ENCODE measurements at regions not wholly inside any gene's neighbourhood (a gene's known extent, or its start where the extent isn't known, plus 50 kb on each side); places are given as distances from the start of the nearest gene placed in this dataset.

DNA sequence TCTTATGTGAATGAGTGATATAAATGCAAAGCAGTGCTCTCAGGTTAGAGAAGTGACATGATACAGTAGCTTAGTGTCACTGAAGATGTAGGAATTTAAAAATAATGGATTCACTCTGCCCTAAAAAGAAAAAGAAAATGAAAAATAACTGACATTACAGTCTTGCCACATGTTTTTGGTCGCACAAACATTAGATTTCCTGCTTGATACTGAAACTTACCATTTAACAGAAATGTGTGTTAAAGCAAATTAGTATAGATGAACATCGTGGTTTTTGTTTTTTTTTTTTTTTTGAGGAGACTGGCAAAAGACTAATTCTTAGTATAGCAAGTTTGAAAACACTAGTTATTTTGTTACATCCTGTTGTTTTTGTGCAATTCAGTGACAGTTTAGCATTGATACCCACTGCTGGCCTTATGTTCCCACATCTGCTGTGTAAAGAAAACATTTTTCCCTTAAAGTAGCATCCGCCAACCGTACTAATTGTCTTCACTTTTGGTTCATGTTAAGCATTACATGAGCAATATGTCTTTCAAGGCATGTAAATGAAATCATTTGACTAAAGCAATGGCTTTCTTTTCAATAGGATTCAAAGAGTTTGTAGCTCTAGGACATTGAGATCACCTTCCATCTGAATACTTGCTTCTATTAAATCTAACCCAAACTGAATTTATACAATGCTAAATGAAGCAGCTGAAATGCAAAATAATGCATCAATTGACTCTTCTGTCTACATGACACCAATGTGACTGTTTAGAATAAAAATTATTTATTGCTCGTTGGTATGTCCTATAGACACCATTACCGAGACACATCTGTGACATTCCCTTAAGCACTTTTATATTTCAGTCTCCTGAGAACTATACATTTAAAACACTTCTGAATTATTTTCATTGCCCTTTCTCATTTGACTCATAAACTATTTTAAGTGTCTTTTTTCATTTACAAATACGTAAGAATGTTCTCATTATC is 859.1 kb downstream of the MAT2B start:
- Histone ChIP-seq H3K9me1 (ENCODE audit: control insufficient read depth, extremely low read depth, insufficient read depth, low read length) (no peaks in the 10 kb centered on the region), H3K4me3 (ENCODE audit: control insufficient read depth in 2 of 3, extremely low read depth in 1 of 3, insufficient read depth in 2 of 3, low read depth in 1 of 3, low read length in 3 of 3) (no peak overlapping the region), H3K4me1 (ENCODE audit: control insufficient read depth, extremely low read depth, insufficient read depth, low read length) (no peaks in the 10 kb centered on the region), H3K4me2 (ENCODE audit: control insufficient read depth, extremely low read depth, insufficient read depth, low read depth, low read length) (no peak overlapping the region), H3K36me3 (ENCODE audit: control insufficient read depth in 2 of 2, extremely low read depth in 1 of 2, insufficient read depth in 2 of 2, low read length in 2 of 2) (no peaks in the 10 kb centered on the region), H3K9ac (ENCODE audit: control insufficient read depth, extremely low read depth, insufficient read depth, low read length) (no peak overlapping the region), H4K20me1 (ENCODE audit: control insufficient read depth, extremely low read depth, insufficient read depth, low read length) (no peaks in the 10 kb centered on the region), H3K27me3 (ENCODE audit: control insufficient read depth, extremely low read depth, insufficient read depth, low read length) (no peaks in the 10 kb centered on the region), H3K9me3 (ENCODE audit: control insufficient read depth, low read depth, low read length) (no peaks in the 10 kb centered on the region), H3K27ac (ENCODE audit: control insufficient read depth, insufficient read depth, low read length) (no peak overlapping the region), H2AFZ (ENCODE audit: control insufficient read depth, low read length) (no peak overlapping the region), H3K79me2 (ENCODE audit: control insufficient read depth, insufficient read depth, low read length) (no peaks in the 10 kb centered on the region)
- no peak for DNase-seq (ENCODE audit: low read depth, low spot score)
- dilution Hi-C loops (cut with MboI; ENCODE audit: extremely low pct_ligation_motif_present, low sequenced_read_pairs), result no loop called here
- TF ChIP-seq CTCF (optimal IDR thresholded peaks at IDR 0.05 in 1 of 3, IDR thresholded peaks at IDR 0.05 in 1 of 3, conservative IDR thresholded peaks at IDR 0.05 in 1 of 3; ENCODE audit: extremely low read depth in 1 of 3, insufficient read depth in 2 of 3, low read length in 3 of 3) (no peak), EZH2 (IDR thresholded peaks at IDR 0.05; ENCODE audit: low read length) (no peak)
- FAIRE-seq, result no peak

DNA sequence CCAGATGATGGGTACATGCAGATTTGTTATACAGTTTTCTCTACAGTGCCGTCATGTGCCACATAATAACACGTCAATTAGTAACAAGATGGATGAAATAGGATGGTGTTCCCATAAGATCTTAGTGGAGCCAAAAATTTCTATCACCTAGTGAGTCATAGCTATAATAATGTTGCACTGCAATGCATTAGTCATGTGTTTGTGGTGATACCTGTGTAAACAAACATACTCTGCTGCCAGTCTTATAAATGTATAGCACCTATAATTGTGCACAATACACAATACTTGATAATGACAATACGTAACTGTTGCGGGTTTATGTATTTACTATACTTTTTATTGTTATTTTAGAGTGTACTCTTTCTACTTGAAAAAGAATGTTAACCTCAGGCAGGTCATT is 865.4 kb downstream of the MAT2B start:
- no peaks in the 10 kb centered on the region for H3K4me1 ChIP-seq (ENCODE audit: control insufficient read depth, extremely low read depth, insufficient read depth, low read length)
- H3K79me2 ChIP-seq (ENCODE audit: control insufficient read depth, insufficient read depth, low read length), result no peaks in the 10 kb centered on the region
- H3K36me3 ChIP-seq (ENCODE audit: control insufficient read depth in 2 of 2, extremely low read depth in 1 of 2, insufficient read depth in 2 of 2, low read length in 2 of 2), result no peaks in the 10 kb centered on the region
- H2AFZ ChIP-seq (ENCODE audit: control insufficient read depth, low read length), result no peak overlapping the region
- dilution Hi-C loops (cut with MboI; ENCODE audit: extremely low pct_ligation_motif_present, low sequenced_read_pairs), result no loop called here
- TF ChIP-seq CTCF (optimal IDR thresholded peaks at IDR 0.05 in 1 of 3, IDR thresholded peaks at IDR 0.05 in 1 of 3, conservative IDR thresholded peaks at IDR 0.05 in 1 of 3; ENCODE audit: extremely low read depth in 1 of 3, insufficient read depth in 2 of 3, low read length in 3 of 3) (no peak), EZH2 (IDR thresholded peaks at IDR 0.05; ENCODE audit: low read length) (no peak)
- FAIRE-seq (no peak), DNase-seq (ENCODE audit: low read depth, low spot score) (no peak)
- H3K9me1 ChIP-seq (ENCODE audit: control insufficient read depth, extremely low read depth, insufficient read depth, low read length), result no peaks in the 10 kb centered on the region
- H3K4me3 ChIP-seq (ENCODE audit: control insufficient read depth in 2 of 3, extremely low read depth in 1 of 3, insufficient read depth in 2 of 3, low read depth in 1 of 3, low read length in 3 of 3), result no peak overlapping the region
- no peak overlapping the region for H3K27ac ChIP-seq (ENCODE audit: control insufficient read depth, insufficient read depth, low read length)
- no peaks in the 10 kb centered on the region for H3K27me3 ChIP-seq (ENCODE audit: control insufficient read depth, extremely low read depth, insufficient read depth, low read length)
- H3K4me2 ChIP-seq (ENCODE audit: control insufficient read depth, extremely low read depth, insufficient read depth, low read depth, low read length), result no peak overlapping the region
- H3K9me3 ChIP-seq (ENCODE audit: control insufficient read depth, low read depth, low read length), result no peaks in the 10 kb centered on the region
- H4K20me1 ChIP-seq (ENCODE audit: control insufficient read depth, extremely low read depth, insufficient read depth, low read length), result no peaks in the 10 kb centered on the region
- no peak overlapping the region for H3K9ac ChIP-seq (ENCODE audit: control insufficient read depth, extremely low read depth, insufficient read depth, low read length)

Data from keratinocyte (primary cell).